RWPE1 (cell line): ENCODE measurements at regions not wholly inside any gene's neighbourhood (a gene's known extent, or its start where the extent isn't known, plus 50 kb on each side); places are given as distances from the start of the nearest gene placed in this dataset.

Source experiments
- CTCF ChIA-PET: fragments of 350-600 bp; sonication (Branson Sonifier 250); formaldehyde crosslinking; extraction: SDS; loops from one replicate; lab custom pipeline; 2021; lab: Yijun Ruan, JAX
- POLR2A ChIA-PET: fragments of 400-600 bp; formaldehyde crosslinking; extraction: SDS; loops from one replicate; lab custom pipeline; 2020; ENCODE audit warnings: antibody characterized with exemption; ENCODE audit not compliant: low non-redundant PET; lab: Yijun Ruan, JAX
- DNase-seq: peaks from one replicate; pipeline ENCODE4 v3.0.0; 2012; ENCODE audit warnings: low spot score
- H3K27ac ChIP-seq: fragments of 450-650 bp; 2 replicates; pipeline ENCODE4 v1.5.1; 2017
- CTCF ChIP-seq: fragments of 450-650 bp; conservative IDR thresholded peaks from 2 replicates; pipeline ENCODE4 v1.5.1; 2017; ENCODE audit warnings: low read depth, mild to moderate bottlenecking

DNA sequence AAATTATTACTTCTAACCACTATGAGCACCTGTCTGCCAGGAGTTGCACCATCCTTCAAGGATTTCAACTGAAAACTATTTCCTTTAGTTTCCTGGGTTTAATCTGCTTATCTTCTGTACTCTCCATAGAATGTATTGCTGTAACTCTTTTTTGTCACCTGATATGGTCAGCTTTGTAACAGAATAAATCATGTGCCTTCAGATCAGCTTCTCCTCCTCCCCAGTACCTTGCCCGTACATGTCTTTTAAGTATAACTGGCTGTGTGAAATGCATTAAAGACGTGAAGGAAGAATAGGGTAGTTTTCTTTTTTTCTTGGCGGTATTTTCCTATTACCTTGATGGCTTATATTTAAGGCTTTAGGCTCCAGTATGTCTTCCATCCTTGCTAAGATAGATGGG lies 200.3 kb upstream of the NAV3 start:
- no peak for DNase-seq
- TF ChIP-seq CTCF: no peak
- ChIA-PET CTCF (no interaction called here), POLR2A (no interaction called here)
- no peak overlapping the region for H3K27ac ChIP-seq

GRCh38 chr12:77629141-77629540 lies 201.6 kb upstream of the NAV3 start:
- TF ChIP-seq CTCF: no peak
- ChIA-PET CTCF (interaction anchor here (0.7 kb wide), 1 partner anchor 13 kb away, joined by 5 read pairs; no protein-coding TSS in a partner anchor), POLR2A (no interaction called here)
- DNase-seq: no peak
- no peak overlapping the region for H3K27ac ChIP-seq

- no peak for TF ChIP-seq CTCF
- DNase-seq: peak; percentile 63
- CTCF ChIA-PET: interaction anchor here (0.6 kb wide), 1 partner anchor 162 kb away, joined by 3 read pairs; no protein-coding TSS in a partner anchor
Measured at GRCh38 chr12:77625441-77625840, 205.3 kb upstream of the NAV3 start.

DNA sequence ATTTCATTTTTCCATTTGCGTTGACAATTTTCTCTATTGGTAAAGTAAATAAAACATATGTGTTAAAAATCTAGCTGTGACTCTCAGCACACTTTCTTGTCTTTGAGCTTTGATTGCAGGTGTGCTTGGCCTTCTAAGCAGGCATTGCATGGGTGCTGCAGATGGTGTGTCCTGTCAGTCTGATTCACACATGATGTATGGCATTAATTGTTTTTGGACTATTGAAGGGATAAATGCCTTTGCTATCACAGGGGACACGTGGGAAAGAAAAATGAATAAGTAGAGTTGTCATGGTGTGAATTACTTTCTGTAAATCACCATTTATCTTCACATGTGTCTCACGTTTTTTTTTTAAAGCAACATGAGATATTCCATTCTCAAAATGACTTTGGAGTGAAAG lies 211.3 kb upstream of the NAV3 start:
- TF ChIP-seq CTCF: no peak
- no peak for DNase-seq
- ChIA-PET CTCF (interaction anchor here (0.5 kb wide), 1 partner anchor 281 kb away, joined by 3 read pairs; no protein-coding TSS in a partner anchor), POLR2A (no interaction called here)
- H3K27ac ChIP-seq: no peak overlapping the region

More at GRCh38 chr12:77625441-77625840, 205.3 kb upstream of the NAV3 start:
- POLR2A ChIA-PET: no interaction called here
- no peak overlapping the region for H3K27ac ChIP-seq

DNA sequence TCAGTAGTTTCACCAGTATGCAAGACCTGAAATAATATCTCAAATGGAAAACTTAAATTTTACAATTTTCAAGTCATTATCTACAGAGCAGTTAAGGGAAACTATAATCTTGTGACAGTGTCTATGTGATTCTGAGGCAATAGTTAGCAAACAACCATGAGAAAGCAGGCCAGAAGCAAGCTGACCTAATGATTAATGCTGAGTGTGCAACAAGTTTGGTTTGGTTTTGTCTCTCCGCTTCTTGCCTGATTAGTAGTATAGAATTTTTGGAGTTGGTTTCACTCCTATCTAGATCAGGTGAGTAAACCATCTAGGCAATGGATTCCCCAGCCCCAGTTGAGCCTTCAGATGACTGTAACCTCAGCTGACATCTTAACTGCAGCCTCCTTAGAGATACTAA lies 212.9 kb upstream of the NAV3 start:
- CTCF ChIA-PET: no interaction called here
- no peak for TF ChIP-seq CTCF
- DNase-seq: no peak
- H3K27ac ChIP-seq: no peak overlapping the region
- POLR2A ChIA-PET: no interaction called here

GRCh38 chr12:77615332-77615731 lies 215.4 kb upstream of the NAV3 start:
- ChIA-PET POLR2A (no interaction called here), CTCF (no interaction called here)
- DNase-seq: no peak
- H3K27ac ChIP-seq: no peak overlapping the region
- TF ChIP-seq CTCF: no peak
